ENCODE measurements at regions not wholly inside any gene's neighbourhood (a gene's known extent, or its start where the extent isn't known, plus 50 kb on each side); places are given as distances from the start of the nearest gene placed in this dataset.

- DNase-seq = no peak
Measured at GRCh38 chr7:46970476-46970875, 611.4 kb downstream of the TNS3 start.

GRCh38 chr7:46970131-46970430 lies 611.8 kb downstream of the TNS3 start:
- no peak for DNase-seq

- no peak for DNase-seq
Measured at GRCh38 chr7:46969303-46970130, 612.4 kb downstream of the TNS3 start.

- no peak for DNase-seq
Measured at GRCh38 chr7:46968003-46968402, 613.9 kb downstream of the TNS3 start.

GRCh38 chr7:46963719-46964118 lies 618.2 kb downstream of the TNS3 start:
- no peak for DNase-seq

- DNase-seq = no peak
Measured at GRCh38 chr7:46960970-46961369, 620.9 kb downstream of the TNS3 start.

- no peak for DNase-seq
Measured at GRCh38 chr7:46957195-46957594, 624.7 kb downstream of the TNS3 start.

GRCh38 chr7:46955531-46955930 lies 626.4 kb downstream of the TNS3 start:
- no peak for DNase-seq

GRCh38 chr7:46954181-46954580 lies 627.7 kb downstream of the TNS3 start:
- no peak for DNase-seq

- no peak for DNase-seq
Measured at GRCh38 chr7:46953008-46953407, 628.9 kb downstream of the TNS3 start.

- no peak for DNase-seq
Measured at GRCh38 chr7:46949270-46949931, 632.5 kb downstream of the TNS3 start.

- no peak for DNase-seq
Measured at GRCh38 chr7:46948716-46949115, 633.2 kb downstream of the TNS3 start.

GRCh38 chr7:46945328-46945727 lies 636.6 kb downstream of the TNS3 start:
- no peak for DNase-seq

GRCh38 chr7:46943996-46944395 lies 637.9 kb downstream of the TNS3 start:
- no peak for DNase-seq

- no peak for DNase-seq
Measured at GRCh38 chr7:46942574-46942973, 639.3 kb downstream of the TNS3 start.

- no peak for DNase-seq
Measured at GRCh38 chr7:46940178-46940577, 641.7 kb downstream of the TNS3 start.

- DNase-seq = no peak
Measured at GRCh38 chr7:46939558-46939957, 642.4 kb downstream of the TNS3 start.

- DNase-seq = no peak
Measured at GRCh38 chr7:46939089-46939488, 642.8 kb downstream of the TNS3 start.

- no peak for DNase-seq
Measured at GRCh38 chr7:46937826-46938225, 644.1 kb downstream of the TNS3 start.

- DNase-seq = no peak
Measured at GRCh38 chr7:46934198-46934825, 647.6 kb downstream of the TNS3 start.

- DNase-seq = no peak
Measured at GRCh38 chr7:46933596-46933995, 648.3 kb downstream of the TNS3 start.

- peak; percentile 75 for DNase-seq
Measured at GRCh38 chr7:46932676-46933424, 649.1 kb downstream of the TNS3 start.

- no peak for DNase-seq
Measured at GRCh38 chr7:46932306-46932675, 649.6 kb downstream of the TNS3 start.

GRCh38 chr7:46930366-46930765 lies 651.5 kb downstream of the TNS3 start:
- DNase-seq = no peak

Measured in NCI-H446 treated with DMSO at 0.1 percent for 48 hours (cell line).